ENCODE measurements at regions not wholly inside any gene's neighbourhood (a gene's known extent, or its start where the extent isn't known, plus 50 kb on each side); places are given as distances from the start of the nearest gene placed in this dataset.

DNA sequence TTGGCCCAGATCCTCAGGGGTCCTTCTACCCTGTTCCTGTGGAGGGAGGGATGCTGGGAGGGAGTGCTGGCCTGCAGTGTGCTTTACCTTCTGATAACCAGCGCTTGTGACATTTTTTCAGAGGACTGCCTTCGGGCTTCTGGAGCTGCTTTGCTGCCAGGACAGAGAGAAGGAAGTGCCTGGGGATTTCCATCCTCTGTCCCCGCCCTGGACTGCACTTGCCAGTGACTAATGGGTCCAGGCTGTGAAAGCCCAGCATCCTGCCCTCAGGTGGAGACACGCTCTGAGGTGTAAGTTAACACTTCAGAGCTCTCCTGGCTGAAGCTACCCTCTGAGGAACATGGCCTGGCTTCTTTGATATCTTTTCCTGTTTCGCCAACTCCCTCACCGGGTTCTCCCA is 158.7 kb upstream of the SYT13 start:
- Histone ChIP-seq H3K27me3 (ENCODE audit: control insufficient read depth, insufficient read depth, low read length) (no peaks in the 10 kb centered on the region), H3K4me1 (ENCODE audit: control insufficient read depth, insufficient read depth, low read length) (peaks cover 9% of the 10 kb centered on the region; the same call in 1 of the 2 replicates), H3K27ac (ENCODE audit: low read depth, low read length) (no peak overlapping the region), H3K4me3 (ENCODE audit: low read depth, low read length) (no peak overlapping the region), H3K36me3 (ENCODE audit: control insufficient read depth, insufficient read depth, low read length) (no peaks in the 10 kb centered on the region), H3K9ac (ENCODE audit: low read length) (no peak overlapping the region), H3K9me3 (ENCODE audit: control insufficient read depth, insufficient read depth, low read depth, low read length) (peaks cover 3% of the 10 kb centered on the region; the same call in 1 of the 2 replicates)

- H3K9me3 ChIP-seq (ENCODE audit: control insufficient read depth, insufficient read depth, low read depth, low read length) = peaks cover 3% of the 10 kb centered on the region; the same call in 1 of the 2 replicates
- no peak overlapping the region for H3K27ac ChIP-seq (ENCODE audit: low read depth, low read length)
- H3K27me3 ChIP-seq (ENCODE audit: control insufficient read depth, insufficient read depth, low read length) = peaks cover 11% of the 10 kb centered on the region
- H3K36me3 ChIP-seq (ENCODE audit: control insufficient read depth, insufficient read depth, low read length) = no peaks in the 10 kb centered on the region
- peaks cover 8% of the 10 kb centered on the region; the same call in 1 of the 2 replicates for H3K4me1 ChIP-seq (ENCODE audit: control insufficient read depth, insufficient read depth, low read length)
- H3K9ac ChIP-seq (ENCODE audit: low read length) = no peak overlapping the region
- no peak overlapping the region for H3K4me3 ChIP-seq (ENCODE audit: low read depth, low read length)
Measured at GRCh38 chr11:45440111-45440510, 154.0 kb upstream of the SYT13 start.

GRCh38 chr11:45436966-45437365 is 150.8 kb upstream of the SYT13 start:
- Histone ChIP-seq H3K4me3 (ENCODE audit: low read depth, low read length) (no peak overlapping the region), H3K9ac (ENCODE audit: low read length) (no peak overlapping the region)

DNA sequence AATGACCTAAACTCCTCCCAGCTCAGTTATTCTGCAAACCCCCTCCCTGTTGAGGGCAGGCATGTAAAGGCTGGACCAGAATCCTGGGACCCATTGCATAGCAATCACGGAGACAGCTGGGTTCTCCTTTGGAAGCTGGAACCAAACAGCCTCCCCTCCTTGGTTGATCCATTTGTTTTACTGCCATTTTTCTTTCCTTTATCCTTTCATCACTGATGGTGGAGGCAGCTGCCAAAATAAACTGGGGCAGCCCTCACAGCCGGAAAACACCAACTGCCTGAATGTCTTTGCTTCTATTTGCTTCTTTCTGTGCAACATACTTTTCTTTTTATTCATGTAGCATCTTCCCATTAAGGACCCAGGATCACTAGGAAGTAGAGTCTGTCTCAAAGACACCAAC is 150.0 kb upstream of the SYT13 start:
- Histone ChIP-seq H3K9ac (ENCODE audit: low read length) (no peak overlapping the region), H3K27me3 (ENCODE audit: control insufficient read depth, insufficient read depth, low read length) (peaks cover 16% of the 10 kb centered on the region), H3K27ac (ENCODE audit: low read depth, low read length) (no peak overlapping the region), H3K4me3 (ENCODE audit: low read depth, low read length) (no peak overlapping the region), H3K4me1 (ENCODE audit: control insufficient read depth, insufficient read depth, low read length) (peaks cover 5% of the 10 kb centered on the region; the same call in 1 of the 2 replicates), H3K9me3 (ENCODE audit: control insufficient read depth, insufficient read depth, low read depth, low read length) (peaks cover 3% of the 10 kb centered on the region; the same call in 1 of the 2 replicates), H3K36me3 (ENCODE audit: control insufficient read depth, insufficient read depth, low read length) (no peaks in the 10 kb centered on the region)

More at GRCh38 chr11:45436966-45437365, 150.8 kb upstream of the SYT13 start:
- Histone ChIP-seq H3K27ac (ENCODE audit: low read depth, low read length) (no peak overlapping the region), H3K9me3 (ENCODE audit: control insufficient read depth, insufficient read depth, low read depth, low read length) (peaks cover 3% of the 10 kb centered on the region; the same call in 1 of the 2 replicates), H3K4me1 (ENCODE audit: control insufficient read depth, insufficient read depth, low read length) (no peaks in the 10 kb centered on the region), H3K36me3 (ENCODE audit: control insufficient read depth, insufficient read depth, low read length) (no peaks in the 10 kb centered on the region), H3K27me3 (ENCODE audit: control insufficient read depth, insufficient read depth, low read length) (peaks cover 16% of the 10 kb centered on the region)

DNA sequence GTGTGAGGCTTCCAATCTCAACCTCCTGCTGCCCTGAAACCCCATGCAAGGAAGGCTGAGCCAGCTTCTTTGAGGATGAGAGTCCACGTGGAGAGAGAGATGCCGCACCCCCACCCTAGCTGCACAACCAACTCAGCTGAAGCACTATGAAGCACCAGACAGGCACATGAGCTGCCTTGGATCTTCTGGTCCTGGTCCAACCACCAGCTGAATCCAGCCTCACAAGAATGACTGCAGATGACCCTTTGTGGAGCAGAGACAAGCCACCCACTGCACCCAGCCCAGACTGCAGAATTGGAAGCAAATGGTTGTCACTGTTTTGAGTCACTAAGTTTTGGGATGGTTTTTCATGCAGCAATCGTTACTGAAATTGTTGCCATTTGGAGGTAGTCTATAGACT is 149.6 kb upstream of the SYT13 start:
- Histone ChIP-seq H3K9ac (ENCODE audit: low read length) (no peak overlapping the region), H3K4me3 (ENCODE audit: low read depth, low read length) (no peak overlapping the region), H3K27ac (ENCODE audit: low read depth, low read length) (no peak overlapping the region), H3K27me3 (ENCODE audit: control insufficient read depth, insufficient read depth, low read length) (peaks cover 16% of the 10 kb centered on the region), H3K9me3 (ENCODE audit: control insufficient read depth, insufficient read depth, low read depth, low read length) (peaks cover 3% of the 10 kb centered on the region; the same call in 1 of the 2 replicates), H3K36me3 (ENCODE audit: control insufficient read depth, insufficient read depth, low read length) (no peaks in the 10 kb centered on the region), H3K4me1 (ENCODE audit: control insufficient read depth, insufficient read depth, low read length) (peaks cover 7% of the 10 kb centered on the region; the same call in 1 of the 2 replicates)

DNA sequence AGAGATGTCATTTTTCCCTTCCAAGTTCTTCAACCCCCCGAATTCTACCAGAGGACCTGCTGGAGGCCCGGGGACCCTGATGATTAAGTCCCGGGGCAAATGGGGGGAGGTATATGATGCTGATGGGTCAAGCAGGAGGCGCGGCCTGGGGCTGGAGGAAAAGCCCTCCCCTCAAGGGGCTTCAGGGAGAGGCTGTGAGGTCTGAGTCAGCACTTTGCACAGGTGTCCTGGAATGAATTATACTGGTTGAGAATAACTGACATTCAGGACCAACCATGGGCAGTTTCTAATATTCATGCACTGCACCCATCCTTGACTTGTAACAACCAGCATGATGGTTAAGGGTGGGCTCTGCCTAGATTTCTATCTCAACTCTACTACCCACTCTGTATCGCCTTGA is 146.8 kb upstream of the SYT13 start:
- H3K4me3 ChIP-seq (ENCODE audit: low read depth, low read length) = no peak overlapping the region
- H3K27me3 ChIP-seq (ENCODE audit: control insufficient read depth, insufficient read depth, low read length) = peaks cover 16% of the 10 kb centered on the region
- no peaks in the 10 kb centered on the region for H3K36me3 ChIP-seq (ENCODE audit: control insufficient read depth, insufficient read depth, low read length)
- H3K4me1 ChIP-seq (ENCODE audit: control insufficient read depth, insufficient read depth, low read length) = peaks cover 7% of the 10 kb centered on the region; the same call in 1 of the 2 replicates
- no peaks in the 10 kb centered on the region for H3K9me3 ChIP-seq (ENCODE audit: control insufficient read depth, insufficient read depth, low read depth, low read length)
- no peak overlapping the region for H3K27ac ChIP-seq (ENCODE audit: low read depth, low read length)
- no peak overlapping the region for H3K9ac ChIP-seq (ENCODE audit: low read length)

- H3K9ac ChIP-seq (ENCODE audit: low read length) = no peak overlapping the region
- H3K9me3 ChIP-seq (ENCODE audit: control insufficient read depth, insufficient read depth, low read depth, low read length) = no peaks in the 10 kb centered on the region
- H3K4me3 ChIP-seq (ENCODE audit: low read depth, low read length) = no peak overlapping the region
- H3K27ac ChIP-seq (ENCODE audit: low read depth, low read length) = no peak overlapping the region
- H3K27me3 ChIP-seq (ENCODE audit: control insufficient read depth, insufficient read depth, low read length) = peaks cover 16% of the 10 kb centered on the region
- peaks cover 7% of the 10 kb centered on the region; the same call in 1 of the 2 replicates for H3K4me1 ChIP-seq (ENCODE audit: control insufficient read depth, insufficient read depth, low read length)
- H3K36me3 ChIP-seq (ENCODE audit: control insufficient read depth, insufficient read depth, low read length) = no peaks in the 10 kb centered on the region
Measured at GRCh38 chr11:45432100-45432499, 146.0 kb upstream of the SYT13 start.

DNA sequence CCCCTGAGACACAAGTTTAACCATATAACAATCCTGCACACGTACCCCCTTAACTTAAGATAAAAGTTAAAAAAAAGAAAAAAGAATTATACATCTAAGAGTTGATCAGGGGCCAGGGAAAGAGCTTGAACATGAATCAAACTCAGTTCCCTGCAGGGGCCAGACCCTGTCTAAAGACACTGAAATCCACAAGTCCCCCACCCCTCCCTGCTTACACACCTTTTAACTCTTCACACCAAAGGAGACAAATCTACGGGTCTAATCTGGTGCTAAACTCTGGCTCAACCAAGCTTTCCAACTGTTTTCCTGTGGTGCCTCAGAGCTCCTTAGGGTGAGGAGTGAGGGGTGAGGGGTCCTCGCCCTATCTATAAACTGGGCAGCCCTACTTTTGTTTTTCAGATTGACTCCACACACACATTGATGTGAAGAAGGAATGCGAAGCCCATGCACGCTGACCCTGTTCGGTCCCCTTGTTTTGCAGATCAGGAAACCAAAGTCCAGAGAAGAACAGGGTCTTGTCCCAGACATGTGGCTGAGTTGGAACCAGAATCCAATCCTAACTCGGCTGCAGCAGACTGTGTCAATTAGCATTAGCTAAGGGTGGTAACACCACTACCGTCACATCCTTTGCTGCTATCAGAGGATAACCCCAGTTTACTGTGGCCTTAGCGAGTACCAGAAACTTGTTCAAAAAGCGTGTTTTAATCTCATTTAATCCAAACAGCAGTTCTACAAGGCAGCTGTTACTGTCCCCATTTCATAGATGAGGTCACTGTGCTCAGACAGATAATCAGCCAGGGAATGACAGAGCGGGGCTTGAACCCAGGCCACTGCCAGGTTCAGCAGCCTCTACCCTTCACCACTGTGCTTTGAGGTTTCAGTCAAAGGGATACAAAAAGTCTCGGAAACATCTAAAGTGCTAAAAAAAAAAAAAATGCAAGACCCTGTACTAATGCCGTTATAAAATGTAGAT is 145.2 kb upstream of the SYT13 start:
- no peaks in the 10 kb centered on the region for H3K9me3 ChIP-seq (ENCODE audit: control insufficient read depth, insufficient read depth, low read depth, low read length)
- no peak overlapping the region for H3K4me3 ChIP-seq (ENCODE audit: low read depth, low read length)
- H3K4me1 ChIP-seq (ENCODE audit: control insufficient read depth, insufficient read depth, low read length) = peaks cover 7% of the 10 kb centered on the region; the same call in 1 of the 2 replicates
- no peak overlapping the region for H3K9ac ChIP-seq (ENCODE audit: low read length)
- H3K27me3 ChIP-seq (ENCODE audit: control insufficient read depth, insufficient read depth, low read length) = peaks cover 15% of the 10 kb centered on the region
- no peaks in the 10 kb centered on the region for H3K36me3 ChIP-seq (ENCODE audit: control insufficient read depth, insufficient read depth, low read length)
- H3K27ac ChIP-seq (ENCODE audit: low read depth, low read length) = no peak overlapping the region

GRCh38 chr11:45430361-45430760 is 144.2 kb upstream of the SYT13 start:
- Histone ChIP-seq H3K9ac (ENCODE audit: low read length) (no peak overlapping the region), H3K4me1 (ENCODE audit: control insufficient read depth, insufficient read depth, low read length) (peaks cover 7% of the 10 kb centered on the region; the same call in 1 of the 2 replicates), H3K9me3 (ENCODE audit: control insufficient read depth, insufficient read depth, low read depth, low read length) (no peaks in the 10 kb centered on the region), H3K27me3 (ENCODE audit: control insufficient read depth, insufficient read depth, low read length) (peaks cover 5% of the 10 kb centered on the region), H3K27ac (ENCODE audit: low read depth, low read length) (no peak overlapping the region), H3K36me3 (ENCODE audit: control insufficient read depth, insufficient read depth, low read length) (no peaks in the 10 kb centered on the region), H3K4me3 (ENCODE audit: low read depth, low read length) (no peak overlapping the region)

GRCh38 chr11:45429719-45430118 is 143.6 kb upstream of the SYT13 start:
- Histone ChIP-seq H3K4me1 (ENCODE audit: control insufficient read depth, insufficient read depth, low read length) (peaks cover 7% of the 10 kb centered on the region; the same call in 1 of the 2 replicates), H3K27ac (ENCODE audit: low read depth, low read length) (no peak overlapping the region), H3K9ac (ENCODE audit: low read length) (no peak overlapping the region), H3K4me3 (ENCODE audit: low read depth, low read length) (no peak overlapping the region), H3K9me3 (ENCODE audit: control insufficient read depth, insufficient read depth, low read depth, low read length) (no peaks in the 10 kb centered on the region), H3K36me3 (ENCODE audit: control insufficient read depth, insufficient read depth, low read length) (no peaks in the 10 kb centered on the region), H3K27me3 (ENCODE audit: control insufficient read depth, insufficient read depth, low read length) (peaks cover under 1% of the 10 kb centered on the region; the same call in 1 of the 2 replicates)
